ENCODE measurements at regions not wholly inside any gene's neighbourhood (a gene's known extent, or its start where the extent isn't known, plus 50 kb on each side); places are given as distances from the start of the nearest gene placed in this dataset.
A peak's percentile ranks its signal among the peaks of the same experiment; 100 is the strongest.

GRCh38 chr3:90015688-90016356 is 908.4 kb downstream of the EPHA3 start:
- H3K27me3 Mint-ChIP-seq (ENCODE audit: unreplicated experiment), result no peaks in the 10 kb centered on the region
- peaks cover 40% of the 10 kb centered on the region for H3K4me1 Mint-ChIP-seq (ENCODE audit: unreplicated experiment)
- H3K36me3 Mint-ChIP-seq (ENCODE audit: unreplicated experiment), result no peaks in the 10 kb centered on the region
- TF ChIP-seq CTCF (IDR thresholded peaks at IDR 0.05), result no peak
- no peaks in the 10 kb centered on the region for H3K9me3 Mint-ChIP-seq (ENCODE audit: unreplicated experiment)
- H3K27ac Mint-ChIP-seq (ENCODE audit: unreplicated experiment), result peak overlapping the region; percentile 91
- DNase-seq (ENCODE audit: extremely low spot score, unreplicated experiment), result no peak
- peak overlapping the region; percentile 24 for H3K4me3 Mint-ChIP-seq (ENCODE audit: unreplicated experiment)

DNA sequence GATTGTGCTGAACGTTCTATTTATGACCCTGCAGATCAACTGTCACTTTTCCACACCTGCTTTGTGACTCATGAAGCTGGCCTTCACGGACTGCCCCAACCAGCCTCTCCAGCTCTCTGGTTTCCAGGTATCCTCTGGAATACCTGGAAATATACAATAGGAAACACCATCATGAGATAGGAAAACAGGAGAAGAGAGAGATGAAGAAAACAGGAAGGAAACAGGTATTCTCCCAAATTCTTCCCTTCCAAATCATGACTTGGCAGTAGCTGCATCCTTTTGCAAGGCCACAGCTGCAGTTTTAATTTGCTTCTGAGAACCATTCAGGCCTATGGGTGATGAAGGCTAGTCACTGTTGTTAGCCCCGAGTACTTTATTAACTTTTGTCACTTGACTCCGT is 909.1 kb downstream of the EPHA3 start:
- Mint-ChIP-seq H3K36me3 (ENCODE audit: unreplicated experiment) (no peaks in the 10 kb centered on the region), H3K9me3 (ENCODE audit: unreplicated experiment) (no peaks in the 10 kb centered on the region), H3K4me3 (ENCODE audit: unreplicated experiment) (no peak overlapping the region), H3K4me1 (ENCODE audit: unreplicated experiment) (peaks cover 32% of the 10 kb centered on the region), H3K27ac (ENCODE audit: unreplicated experiment) (peak overlapping the region; percentile 91), H3K27me3 (ENCODE audit: unreplicated experiment) (no peaks in the 10 kb centered on the region)
- TF ChIP-seq CTCF (IDR thresholded peaks at IDR 0.05), result no peak
- DNase-seq (ENCODE audit: extremely low spot score, unreplicated experiment), result no peak

DNA sequence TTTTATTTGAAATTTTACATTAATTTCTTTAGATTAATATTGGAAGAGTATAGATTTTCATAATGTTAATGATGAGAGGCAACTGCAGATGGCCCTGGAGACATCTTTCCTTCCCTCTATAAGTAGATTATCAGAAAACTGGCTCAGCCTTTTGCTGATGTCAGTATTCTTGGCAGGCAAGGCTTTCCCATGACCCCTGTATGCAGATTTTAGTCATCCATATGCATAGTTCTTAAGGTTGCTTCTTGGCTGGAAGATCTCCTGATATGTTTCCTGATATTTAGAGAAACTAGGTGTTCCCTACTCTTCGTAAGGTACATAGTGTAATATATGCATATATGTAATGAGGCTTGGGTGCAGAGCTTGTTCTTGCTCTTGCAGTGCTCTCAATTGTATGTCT is 911.4 kb downstream of the EPHA3 start:
- no peaks in the 10 kb centered on the region for H3K9me3 Mint-ChIP-seq (ENCODE audit: unreplicated experiment)
- H3K27ac Mint-ChIP-seq (ENCODE audit: unreplicated experiment), result no peak overlapping the region
- H3K36me3 Mint-ChIP-seq (ENCODE audit: unreplicated experiment), result no peaks in the 10 kb centered on the region
- H3K27me3 Mint-ChIP-seq (ENCODE audit: unreplicated experiment), result no peaks in the 10 kb centered on the region
- H3K4me3 Mint-ChIP-seq (ENCODE audit: unreplicated experiment), result no peak overlapping the region
- DNase-seq (ENCODE audit: extremely low spot score, unreplicated experiment), result no peak
- H3K4me1 Mint-ChIP-seq (ENCODE audit: unreplicated experiment), result peaks cover 26% of the 10 kb centered on the region
- no peak for TF ChIP-seq CTCF (IDR thresholded peaks at IDR 0.05)

GRCh38 chr3:90025019-90025418 is 917.6 kb downstream of the EPHA3 start:
- Mint-ChIP-seq H3K27ac (ENCODE audit: unreplicated experiment) (peak overlapping the region; percentile 29), H3K9me3 (ENCODE audit: unreplicated experiment) (peaks cover 6% of the 10 kb centered on the region), H3K4me1 (ENCODE audit: unreplicated experiment) (peaks cover 19% of the 10 kb centered on the region), H3K4me3 (ENCODE audit: unreplicated experiment) (no peak overlapping the region), H3K36me3 (ENCODE audit: unreplicated experiment) (peaks cover 2% of the 10 kb centered on the region), H3K27me3 (ENCODE audit: unreplicated experiment) (no peaks in the 10 kb centered on the region)
- no peak for DNase-seq (ENCODE audit: extremely low spot score, unreplicated experiment)
- no peak for TF ChIP-seq CTCF (IDR thresholded peaks at IDR 0.05)

DNA sequence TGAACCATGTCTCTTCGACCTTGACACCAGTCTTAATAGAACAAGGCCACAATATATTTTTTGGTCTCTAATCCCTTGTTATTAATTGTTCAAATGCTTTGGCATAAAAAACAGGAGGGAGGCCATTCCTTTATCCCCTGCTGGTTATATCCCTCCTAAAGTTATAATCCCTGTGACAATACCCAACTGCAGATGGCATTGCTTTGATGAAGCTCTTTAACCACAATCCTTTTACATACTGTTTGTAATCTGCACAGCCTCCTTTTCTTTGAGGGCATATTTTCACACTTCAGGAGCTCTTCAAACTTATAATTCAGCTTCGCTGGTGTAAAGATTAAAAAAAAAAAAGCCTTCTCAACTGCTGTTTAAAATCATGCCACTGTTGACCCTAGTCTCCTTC is 919.0 kb downstream of the EPHA3 start:
- peaks cover 6% of the 10 kb centered on the region for H3K9me3 Mint-ChIP-seq (ENCODE audit: unreplicated experiment)
- no peak for TF ChIP-seq CTCF (IDR thresholded peaks at IDR 0.05)
- H3K27ac Mint-ChIP-seq (ENCODE audit: unreplicated experiment), result no peak overlapping the region
- no peak overlapping the region for H3K4me3 Mint-ChIP-seq (ENCODE audit: unreplicated experiment)
- peaks cover 19% of the 10 kb centered on the region for H3K4me1 Mint-ChIP-seq (ENCODE audit: unreplicated experiment)
- H3K27me3 Mint-ChIP-seq (ENCODE audit: unreplicated experiment), result no peaks in the 10 kb centered on the region
- no peak for DNase-seq (ENCODE audit: extremely low spot score, unreplicated experiment)
- peaks cover 2% of the 10 kb centered on the region for H3K36me3 Mint-ChIP-seq (ENCODE audit: unreplicated experiment)
